ENCODE measurements at regions not wholly inside any gene's neighbourhood (a gene's known extent, or its start where the extent isn't known, plus 50 kb on each side); places are given as distances from the start of the nearest gene placed in this dataset.
"Not testable (repeated sequence)": the region's sequence is repeated elsewhere in the genome, so short reads cannot be mapped to it uniquely, and the experiment has no call there.

DNA sequence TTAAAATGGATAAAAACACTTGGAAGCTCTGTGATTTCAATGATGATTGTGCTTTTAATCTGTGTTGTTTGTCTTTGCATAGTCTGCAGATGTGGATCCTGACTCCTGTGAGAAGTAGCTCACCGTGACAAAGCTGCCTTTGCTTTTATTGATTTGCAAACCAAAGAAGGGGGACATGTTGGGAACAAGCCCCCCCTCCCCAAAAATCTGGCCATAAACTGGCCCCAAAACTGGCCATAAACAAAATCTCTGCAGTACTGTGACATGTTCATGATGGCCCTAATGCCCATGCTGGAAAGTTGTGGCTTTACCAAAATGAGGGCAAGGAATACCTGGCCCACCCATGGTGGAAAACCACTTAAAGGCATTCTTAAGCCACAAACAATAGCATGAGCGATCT lies 202.4 kb downstream of the YTHDC2 start:
- TF ChIP-seq RARB, CSDC2 (CRISPR knock-in tag; IDR thresholded peaks at IDR 0.05): not testable (repeated sequence)

Data from SK-N-SH treated with all-trans-retinoic acid at 6 μM for 48 hours (cell line).